Smooth muscle cell (in vitro differentiated cells): ENCODE measurements at regions not wholly inside any gene's neighbourhood (a gene's known extent, or its start where the extent isn't known, plus 50 kb on each side); places are given as distances from the start of the nearest gene placed in this dataset.

Source experiments
- DNase-seq: peaks from one replicate; lab custom pipeline; 2025; ENCODE audit not compliant: unreplicated experiment; lab: John Stamatoyannopoulos, UW
- H2AFZ ChIP-seq: fragments of 200-600 bp; sonication (generic); 2 replicates; pipeline ENCODE4 v1.6.0; 2016; ENCODE audit warnings: antibody characterized with exemption, low read depth, mild to moderate bottlenecking
- H3F3A ChIP-seq: fragments of 200-600 bp; sonication (generic); 2 replicates; pipeline ENCODE4 v1.6.0; 2017; ENCODE audit warnings: antibody characterized with exemption, low read depth
- H3K27ac ChIP-seq: fragments of 200-600 bp; sonication (generic); 2 replicates; pipeline ENCODE4 v1.5.1; 2016; ENCODE audit warnings: low read depth, mild to moderate bottlenecking
- H3K27me3 ChIP-seq: fragments of 200-600 bp; sonication (generic); 2 replicates; pipeline ENCODE4 v1.6.1; 2016; ENCODE audit warnings: low read depth, mild to moderate bottlenecking
- H3K36me3 ChIP-seq: fragments of 200-600 bp; sonication (generic); 2 replicates; pipeline ENCODE4 v1.5.1; 2016; ENCODE audit warnings: low read depth
- H3K4me1 ChIP-seq: fragments of 200-600 bp; sonication (generic); 2 replicates; pipeline ENCODE4 v1.5.1; 2016; ENCODE audit warnings: low read depth
- H3K4me2 ChIP-seq: fragments of 200-600 bp; sonication (generic); 2 replicates; pipeline ENCODE4 v1.6.0; 2016; ENCODE audit warnings: mild to moderate bottlenecking
- H3K4me3 ChIP-seq: fragments of 200-600 bp; sonication (generic); 2 replicates; pipeline ENCODE4 v1.5.1; 2016; ENCODE audit warnings: mild to moderate bottlenecking
- H3K79me2 ChIP-seq: fragments of 200-600 bp; sonication (generic); 2 replicates; pipeline ENCODE4 v1.6.0; 2016; ENCODE audit warnings: low read depth, mild to moderate bottlenecking
- H3K9ac ChIP-seq: fragments of 200-600 bp; sonication (generic); 2 replicates; pipeline ENCODE4 v1.6.0; 2016; ENCODE audit warnings: low read depth
- H3K9me3 ChIP-seq: fragments of 200-600 bp; sonication (generic); replicated peaks from 2 replicates; pipeline ENCODE4 v1.5.1; 2016; ENCODE audit warnings: low read depth
- H4K20me1 ChIP-seq: fragments of 200-600 bp; sonication (generic); 2 replicates; pipeline ENCODE4 v1.6.0; 2016; ENCODE audit warnings: low read depth
- WGBS: methylation state at CpG from one replicate; pipeline ENCODE4 v1.1.7; 2016; ENCODE audit warnings: low lambda C conversion rate; 5-methylcytosine and 5-hydroxymethylcytosine counted together
- TF ChIP-seq, protein P1 (sequence below): fragments of 200-600 bp; sonication (generic); IDR thresholded peaks from 2 replicates; pipeline ENCODE4 v1.5.1; 2017; ENCODE audit warnings: borderline replicate concordance, mild to moderate bottlenecking, antibody characterized with exemption; ENCODE audit not compliant: insufficient read depth, poor library complexity, severe bottlenecking

DNA sequence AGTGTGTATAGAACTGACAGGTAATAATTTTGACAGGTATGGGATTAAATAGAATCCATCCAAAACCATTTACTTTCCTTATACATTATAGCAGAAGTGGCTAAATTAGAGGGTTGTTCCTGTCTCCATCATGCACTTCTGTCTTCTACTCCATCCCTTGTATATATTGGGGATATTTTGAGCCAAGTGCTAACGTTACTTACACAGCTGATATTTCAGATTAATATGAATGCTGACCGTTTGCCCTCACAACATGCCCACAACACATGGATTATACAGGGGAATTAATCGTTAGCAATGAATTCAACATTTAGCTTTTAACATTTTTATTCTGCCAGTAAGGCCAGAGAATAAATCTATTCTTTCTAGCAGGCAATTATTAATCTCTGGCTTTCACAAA is 1125.0 kb upstream of the FAM98A start:
- Histone ChIP-seq H3K79me2 (no peaks in the 10 kb centered on the region), H3K27me3 (no peaks in the 10 kb centered on the region), H3K4me2 (no peak overlapping the region), H2AFZ (no peak overlapping the region), H3K4me1 (peaks cover 2% of the 10 kb centered on the region), H4K20me1 (no peaks in the 10 kb centered on the region), H3K4me3 (no peak overlapping the region), H3K27ac (no peak overlapping the region), H3K9me3 (no peaks in the 10 kb centered on the region), H3K36me3 (no peaks in the 10 kb centered on the region), H3K9ac (no peak overlapping the region), H3F3A (no peaks in the 10 kb centered on the region)
- WGBS, result 89% methylated on average over 3 of the region's 3 CpGs
- TF ChIP-seq, protein P1, sequence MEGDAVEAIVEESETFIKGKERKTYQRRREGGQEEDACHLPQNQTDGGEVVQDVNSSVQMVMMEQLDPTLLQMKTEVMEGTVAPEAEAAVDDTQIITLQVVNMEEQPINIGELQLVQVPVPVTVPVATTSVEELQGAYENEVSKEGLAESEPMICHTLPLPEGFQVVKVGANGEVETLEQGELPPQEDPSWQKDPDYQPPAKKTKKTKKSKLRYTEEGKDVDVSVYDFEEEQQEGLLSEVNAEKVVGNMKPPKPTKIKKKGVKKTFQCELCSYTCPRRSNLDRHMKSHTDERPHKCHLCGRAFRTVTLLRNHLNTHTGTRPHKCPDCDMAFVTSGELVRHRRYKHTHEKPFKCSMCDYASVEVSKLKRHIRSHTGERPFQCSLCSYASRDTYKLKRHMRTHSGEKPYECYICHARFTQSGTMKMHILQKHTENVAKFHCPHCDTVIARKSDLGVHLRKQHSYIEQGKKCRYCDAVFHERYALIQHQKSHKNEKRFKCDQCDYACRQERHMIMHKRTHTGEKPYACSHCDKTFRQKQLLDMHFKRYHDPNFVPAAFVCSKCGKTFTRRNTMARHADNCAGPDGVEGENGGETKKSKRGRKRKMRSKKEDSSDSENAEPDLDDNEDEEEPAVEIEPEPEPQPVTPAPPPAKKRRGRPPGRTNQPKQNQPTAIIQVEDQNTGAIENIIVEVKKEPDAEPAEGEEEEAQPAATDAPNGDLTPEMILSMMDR, result no peak
- no peak for DNase-seq

DNA sequence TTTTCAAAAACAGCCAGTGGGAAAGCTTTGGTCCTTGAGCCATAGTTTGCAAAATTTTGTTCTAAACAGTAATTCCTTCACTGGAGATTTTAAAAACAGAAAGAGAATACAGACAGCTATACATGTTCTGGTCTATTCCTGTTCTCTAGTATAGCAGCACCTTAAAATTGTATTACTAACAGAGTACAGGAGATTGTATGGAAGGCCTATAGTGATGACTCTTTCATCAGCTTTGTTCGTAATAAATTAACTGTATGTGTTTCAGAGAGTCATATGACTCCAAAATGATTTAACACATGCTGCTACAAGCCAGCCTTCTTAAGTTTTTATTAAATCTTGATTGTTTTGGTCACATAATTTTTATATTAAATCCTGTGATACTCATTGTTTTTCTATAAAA is 1124.6 kb upstream of the FAM98A start:
- TF ChIP-seq, protein P1, result no peak
- H3K4me2 ChIP-seq, result no peak overlapping the region
- no peak overlapping the region for H3K27ac ChIP-seq

GRCh38 chr2:34719206-34719605 is 1120.1 kb upstream of the FAM98A start:
- Histone ChIP-seq H3K4me3 (no peak overlapping the region), H3K4me2 (no peak overlapping the region), H3K27ac (no peak overlapping the region), H3K36me3 (no peaks in the 10 kb centered on the region), H3K9ac (no peak overlapping the region), H2AFZ (no peak overlapping the region), H3K4me1 (no peaks in the 10 kb centered on the region), H3F3A (no peaks in the 10 kb centered on the region), H3K79me2 (no peaks in the 10 kb centered on the region), H4K20me1 (no peaks in the 10 kb centered on the region), H3K9me3 (no peaks in the 10 kb centered on the region), H3K27me3 (no peaks in the 10 kb centered on the region)
- no peak for DNase-seq
- TF ChIP-seq, protein P1, result no peak
- 96% methylated on average over 7 of the region's 7 CpGs for WGBS

More for the DNA sequence above, 1124.6 kb upstream of the FAM98A start:
- H3F3A ChIP-seq, result no peaks in the 10 kb centered on the region
- no peaks in the 10 kb centered on the region for H3K79me2 ChIP-seq
- no peaks in the 10 kb centered on the region for H3K4me1 ChIP-seq
- WGBS, result 77% methylated on average over 1 of the region's 1 CpG
- no peaks in the 10 kb centered on the region for H3K36me3 ChIP-seq
- H4K20me1 ChIP-seq, result no peaks in the 10 kb centered on the region
- H3K4me3 ChIP-seq, result no peak overlapping the region
- no peak overlapping the region for H3K9ac ChIP-seq
- no peak for DNase-seq
- no peaks in the 10 kb centered on the region for H3K9me3 ChIP-seq
- no peaks in the 10 kb centered on the region for H3K27me3 ChIP-seq
- no peak overlapping the region for H2AFZ ChIP-seq

- Histone ChIP-seq H3K4me3 (no peak overlapping the region), H4K20me1 (no peaks in the 10 kb centered on the region), H3K36me3 (no peaks in the 10 kb centered on the region), H3K27me3 (no peaks in the 10 kb centered on the region), H3K9ac (no peak overlapping the region), H3K4me2 (no peak overlapping the region), H3K4me1 (no peaks in the 10 kb centered on the region), H3K9me3 (no peaks in the 10 kb centered on the region), H3K79me2 (no peaks in the 10 kb centered on the region), H2AFZ (no peak overlapping the region), H3K27ac (no peak overlapping the region), H3F3A (no peaks in the 10 kb centered on the region)
- no peak for DNase-seq
- 79% methylated on average over 6 of the region's 6 CpGs for WGBS
- TF ChIP-seq, protein P1, result no peak
These were observed 1106.6 kb upstream of the FAM98A start for GRCh38 chr2:34705551-34706247.
